ENCODE measurements at regions not wholly inside any gene's neighbourhood (a gene's known extent, or its start where the extent isn't known, plus 50 kb on each side); places are given as distances from the start of the nearest gene placed in this dataset.

DNA sequence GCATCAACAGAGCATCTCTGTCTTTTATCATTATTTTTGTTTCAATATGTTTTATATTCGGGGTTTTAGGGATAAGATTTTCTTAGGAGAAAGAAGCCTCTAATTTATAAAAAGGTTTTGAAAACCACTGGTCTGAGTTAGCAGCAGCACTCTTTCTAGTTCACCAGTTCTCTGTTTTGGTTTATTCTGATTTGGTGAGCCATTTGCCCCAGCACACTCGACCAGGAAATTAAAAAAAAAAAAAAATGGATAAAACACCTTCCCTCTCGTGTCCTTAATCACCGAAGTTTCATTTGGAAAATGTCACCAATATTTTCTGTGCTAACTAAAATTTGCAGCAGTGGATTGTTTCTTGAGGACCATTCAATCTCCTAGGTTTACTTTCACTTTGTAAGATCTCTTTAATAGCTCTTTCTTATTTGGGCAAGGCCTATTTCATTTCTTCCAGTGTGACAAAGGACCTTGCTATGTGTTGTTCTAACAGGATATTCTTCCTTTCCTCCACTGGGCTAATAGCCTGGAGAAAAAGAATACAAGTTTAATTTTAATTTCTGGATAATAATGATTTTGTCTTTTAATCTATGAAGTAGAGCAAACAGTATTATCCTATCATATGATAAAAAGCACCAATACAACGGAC, 57.8 kb upstream of the ANXA1 start (continued):
- TF ChIP-seq, protein P1, sequence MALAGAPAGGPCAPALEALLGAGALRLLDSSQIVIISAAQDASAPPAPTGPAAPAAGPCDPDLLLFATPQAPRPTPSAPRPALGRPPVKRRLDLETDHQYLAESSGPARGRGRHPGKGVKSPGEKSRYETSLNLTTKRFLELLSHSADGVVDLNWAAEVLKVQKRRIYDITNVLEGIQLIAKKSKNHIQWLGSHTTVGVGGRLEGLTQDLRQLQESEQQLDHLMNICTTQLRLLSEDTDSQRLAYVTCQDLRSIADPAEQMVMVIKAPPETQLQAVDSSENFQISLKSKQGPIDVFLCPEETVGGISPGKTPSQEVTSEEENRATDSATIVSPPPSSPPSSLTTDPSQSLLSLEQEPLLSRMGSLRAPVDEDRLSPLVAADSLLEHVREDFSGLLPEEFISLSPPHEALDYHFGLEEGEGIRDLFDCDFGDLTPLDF (CRISPR knock-in tag; IDR thresholded peaks at IDR 0.05) = no peak
- no peak for TF ChIP-seq FOXP1 (CRISPR knock-in tag; IDR thresholded peaks at IDR 0.05; ENCODE audit: borderline replicate concordance)
- TF ChIP-seq, protein P2, sequence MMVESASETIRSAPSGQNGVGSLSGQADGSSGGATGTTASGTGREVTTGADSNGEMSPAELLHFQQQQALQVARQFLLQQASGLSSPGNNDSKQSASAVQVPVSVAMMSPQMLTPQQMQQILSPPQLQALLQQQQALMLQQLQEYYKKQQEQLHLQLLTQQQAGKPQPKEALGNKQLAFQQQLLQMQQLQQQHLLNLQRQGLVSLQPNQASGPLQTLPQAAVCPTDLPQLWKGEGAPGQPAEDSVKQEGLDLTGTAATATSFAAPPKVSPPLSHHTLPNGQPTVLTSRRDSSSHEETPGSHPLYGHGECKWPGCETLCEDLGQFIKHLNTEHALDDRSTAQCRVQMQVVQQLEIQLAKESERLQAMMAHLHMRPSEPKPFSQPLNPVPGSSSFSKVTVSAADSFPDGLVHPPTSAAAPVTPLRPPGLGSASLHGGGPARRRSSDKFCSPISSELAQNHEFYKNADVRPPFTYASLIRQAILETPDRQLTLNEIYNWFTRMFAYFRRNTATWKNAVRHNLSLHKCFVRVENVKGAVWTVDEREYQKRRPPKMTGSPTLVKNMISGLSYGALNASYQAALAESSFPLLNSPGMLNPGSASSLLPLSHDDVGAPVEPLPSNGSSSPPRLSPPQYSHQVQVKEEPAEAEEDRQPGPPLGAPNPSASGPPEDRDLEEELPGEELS (CRISPR knock-in tag; IDR thresholded peaks at IDR 0.05) = no peak
- TF ChIP-seq, protein P3, sequence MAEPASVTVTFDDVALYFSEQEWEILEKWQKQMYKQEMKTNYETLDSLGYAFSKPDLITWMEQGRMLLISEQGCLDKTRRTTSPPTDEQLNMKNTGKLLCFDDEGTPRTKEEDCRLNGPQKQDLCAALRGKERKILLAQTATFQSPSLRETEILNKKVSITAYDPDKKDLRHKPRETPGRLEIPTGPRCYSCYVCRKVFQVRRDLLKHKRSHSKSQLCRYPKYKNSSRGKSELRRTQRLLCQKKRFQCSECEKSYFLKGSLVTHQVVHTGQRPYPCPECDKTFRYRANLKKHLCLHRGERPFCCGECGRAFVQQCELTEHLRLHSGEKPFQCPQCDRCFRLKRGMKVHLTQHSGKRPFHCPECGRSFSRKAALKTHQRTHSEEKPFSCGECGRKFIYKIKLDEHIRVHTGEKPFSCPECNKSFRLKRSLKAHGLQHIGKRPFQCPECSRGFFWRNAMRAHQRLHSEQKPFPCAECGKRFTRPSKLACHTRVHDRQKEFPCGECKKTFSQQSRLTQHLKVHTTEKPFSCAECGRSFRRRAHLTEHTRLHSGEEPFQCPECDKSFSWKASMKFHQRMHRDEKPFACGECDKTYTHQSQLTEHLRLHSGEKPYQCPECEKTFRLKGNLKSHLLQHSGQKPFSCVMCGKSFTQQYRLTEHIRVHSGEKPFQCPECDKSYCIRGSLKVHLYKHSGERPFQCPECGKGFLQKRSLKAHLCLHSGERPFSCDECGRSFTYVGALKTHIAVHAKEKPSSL (CRISPR knock-in tag; conservative IDR thresholded peaks at IDR 0.05) = no peak
- TF ChIP-seq, protein P4, sequence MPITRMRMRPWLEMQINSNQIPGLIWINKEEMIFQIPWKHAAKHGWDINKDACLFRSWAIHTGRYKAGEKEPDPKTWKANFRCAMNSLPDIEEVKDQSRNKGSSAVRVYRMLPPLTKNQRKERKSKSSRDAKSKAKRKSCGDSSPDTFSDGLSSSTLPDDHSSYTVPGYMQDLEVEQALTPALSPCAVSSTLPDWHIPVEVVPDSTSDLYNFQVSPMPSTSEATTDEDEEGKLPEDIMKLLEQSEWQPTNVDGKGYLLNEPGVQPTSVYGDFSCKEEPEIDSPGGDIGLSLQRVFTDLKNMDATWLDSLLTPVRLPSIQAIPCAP (CRISPR knock-in tag; IDR thresholded peaks at IDR 0.05) = no peak

DNA sequence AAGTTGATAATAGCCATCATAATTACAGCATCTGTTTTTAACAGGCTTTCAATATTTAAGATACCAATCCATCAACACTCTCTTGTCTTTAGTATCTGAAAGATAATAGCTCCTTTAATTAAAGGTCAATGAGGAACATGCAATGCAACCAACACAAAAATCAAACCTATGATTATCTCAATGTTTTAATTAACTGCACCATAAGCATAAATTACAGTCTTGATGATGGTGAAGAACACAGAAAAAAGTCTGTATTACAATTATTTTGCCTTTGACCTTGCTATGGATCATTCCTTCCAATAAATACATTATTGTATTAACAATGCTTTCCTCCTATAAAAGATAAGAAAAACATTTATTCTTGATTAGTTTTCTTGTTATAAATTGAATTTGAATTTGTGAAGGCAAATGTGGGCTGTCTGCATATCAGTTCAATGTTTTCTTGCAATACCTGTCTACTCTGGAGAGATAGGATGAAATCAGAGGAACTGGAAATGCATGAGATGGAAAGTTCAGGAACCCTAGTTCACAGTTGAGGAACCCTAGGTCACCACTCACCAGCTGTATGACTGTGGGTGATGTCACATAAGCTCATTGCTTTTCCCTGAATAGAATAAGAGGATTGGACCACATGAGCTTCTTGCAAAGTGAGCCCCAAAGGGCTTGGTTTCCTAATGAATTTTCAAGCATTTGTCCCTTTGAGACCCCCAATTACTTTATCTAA, 58.5 kb upstream of the ANXA1 start:
- POLR2A ChIA-PET = no interaction called here
- CTCF ChIA-PET = interaction anchor here (0.7 to 1.3 kb wide), 2 partner anchors 14 to 236 kb away, joined by 3 to 8 read pairs; no protein-coding TSS in a partner anchor
- TF ChIP-seq EMX1 (CRISPR knock-in tag; IDR thresholded peaks at IDR 0.05) (no peak), FOXK1 (CRISPR knock-in tag; IDR thresholded peaks at IDR 0.05) (no peak), GRHL2 (CRISPR knock-in tag; IDR thresholded peaks at IDR 0.05; ENCODE audit: insufficient replicate concordance, severe bottlenecking) (no peak), TEAD4 (CRISPR knock-in tag; IDR thresholded peaks at IDR 0.05) (no peak), ZNF423 (CRISPR knock-in tag; IDR thresholded peaks at IDR 0.05) (no peak), CREM (CRISPR knock-in tag; IDR thresholded peaks at IDR 0.05) (no peak), GTF2I (CRISPR knock-in tag; conservative IDR thresholded peaks at IDR 0.05) (no peak), SOX15 (CRISPR knock-in tag; IDR thresholded peaks at IDR 0.05) (no peak), ZNF138 (CRISPR knock-in tag; conservative IDR thresholded peaks at IDR 0.05) (no peak), ZNF263 (CRISPR knock-in tag; IDR thresholded peaks at IDR 0.05; ENCODE audit: low read depth) (no peak), TP53 (CRISPR knock-in tag; IDR thresholded peaks at IDR 0.05) (no peak)
- TF ChIP-seq, protein P5, sequence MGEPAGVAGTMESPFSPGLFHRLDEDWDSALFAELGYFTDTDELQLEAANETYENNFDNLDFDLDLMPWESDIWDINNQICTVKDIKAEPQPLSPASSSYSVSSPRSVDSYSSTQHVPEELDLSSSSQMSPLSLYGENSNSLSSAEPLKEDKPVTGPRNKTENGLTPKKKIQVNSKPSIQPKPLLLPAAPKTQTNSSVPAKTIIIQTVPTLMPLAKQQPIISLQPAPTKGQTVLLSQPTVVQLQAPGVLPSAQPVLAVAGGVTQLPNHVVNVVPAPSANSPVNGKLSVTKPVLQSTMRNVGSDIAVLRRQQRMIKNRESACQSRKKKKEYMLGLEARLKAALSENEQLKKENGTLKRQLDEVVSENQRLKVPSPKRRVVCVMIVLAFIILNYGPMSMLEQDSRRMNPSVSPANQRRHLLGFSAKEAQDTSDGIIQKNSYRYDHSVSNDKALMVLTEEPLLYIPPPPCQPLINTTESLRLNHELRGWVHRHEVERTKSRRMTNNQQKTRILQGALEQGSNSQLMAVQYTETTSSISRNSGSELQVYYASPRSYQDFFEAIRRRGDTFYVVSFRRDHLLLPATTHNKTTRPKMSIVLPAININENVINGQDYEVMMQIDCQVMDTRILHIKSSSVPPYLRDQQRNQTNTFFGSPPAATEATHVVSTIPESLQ (CRISPR knock-in tag; IDR thresholded peaks at IDR 0.05) = no peak
- TF ChIP-seq, protein P6, sequence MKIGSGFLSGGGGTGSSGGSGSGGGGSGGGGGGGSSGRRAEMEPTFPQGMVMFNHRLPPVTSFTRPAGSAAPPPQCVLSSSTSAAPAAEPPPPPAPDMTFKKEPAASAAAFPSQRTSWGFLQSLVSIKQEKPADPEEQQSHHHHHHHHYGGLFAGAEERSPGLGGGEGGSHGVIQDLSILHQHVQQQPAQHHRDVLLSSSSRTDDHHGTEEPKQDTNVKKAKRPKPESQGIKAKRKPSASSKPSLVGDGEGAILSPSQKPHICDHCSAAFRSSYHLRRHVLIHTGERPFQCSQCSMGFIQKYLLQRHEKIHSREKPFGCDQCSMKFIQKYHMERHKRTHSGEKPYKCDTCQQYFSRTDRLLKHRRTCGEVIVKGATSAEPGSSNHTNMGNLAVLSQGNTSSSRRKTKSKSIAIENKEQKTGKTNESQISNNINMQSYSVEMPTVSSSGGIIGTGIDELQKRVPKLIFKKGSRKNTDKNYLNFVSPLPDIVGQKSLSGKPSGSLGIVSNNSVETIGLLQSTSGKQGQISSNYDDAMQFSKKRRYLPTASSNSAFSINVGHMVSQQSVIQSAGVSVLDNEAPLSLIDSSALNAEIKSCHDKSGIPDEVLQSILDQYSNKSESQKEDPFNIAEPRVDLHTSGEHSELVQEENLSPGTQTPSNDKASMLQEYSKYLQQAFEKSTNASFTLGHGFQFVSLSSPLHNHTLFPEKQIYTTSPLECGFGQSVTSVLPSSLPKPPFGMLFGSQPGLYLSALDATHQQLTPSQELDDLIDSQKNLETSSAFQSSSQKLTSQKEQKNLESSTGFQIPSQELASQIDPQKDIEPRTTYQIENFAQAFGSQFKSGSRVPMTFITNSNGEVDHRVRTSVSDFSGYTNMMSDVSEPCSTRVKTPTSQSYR (CRISPR knock-in tag; IDR thresholded peaks at IDR 0.05) = no peak
- TF ChIP-seq, protein P7, sequence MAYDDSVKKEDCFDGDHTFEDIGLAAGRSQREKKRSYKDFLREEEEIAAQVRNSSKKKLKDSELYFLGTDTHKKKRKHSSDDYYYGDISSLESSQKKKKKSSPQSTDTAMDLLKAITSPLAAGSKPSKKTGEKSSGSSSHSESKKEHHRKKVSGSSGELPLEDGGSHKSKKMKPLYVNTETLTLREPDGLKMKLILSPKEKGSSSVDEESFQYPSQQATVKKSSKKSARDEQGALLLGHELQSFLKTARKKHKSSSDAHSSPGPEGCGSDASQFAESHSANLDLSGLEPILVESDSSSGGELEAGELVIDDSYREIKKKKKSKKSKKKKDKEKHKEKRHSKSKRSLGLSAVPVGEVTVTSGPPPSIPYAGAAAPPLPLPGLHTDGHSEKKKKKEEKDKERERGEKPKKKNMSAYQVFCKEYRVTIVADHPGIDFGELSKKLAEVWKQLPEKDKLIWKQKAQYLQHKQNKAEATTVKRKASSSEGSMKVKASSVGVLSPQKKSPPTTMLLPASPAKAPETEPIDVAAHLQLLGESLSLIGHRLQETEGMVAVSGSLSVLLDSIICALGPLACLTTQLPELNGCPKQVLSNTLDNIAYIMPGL (CRISPR knock-in tag; IDR thresholded peaks at IDR 0.05) = no peak

More for the DNA sequence above, 58.5 kb upstream of the ANXA1 start:
- ATAC-seq (no peak), DNase-seq (ENCODE audit: low spot score) (no peak)
- Mint-ChIP-seq H3K27me3 (ENCODE audit: low read depth) (no peaks in the 10 kb centered on the region), H3K36me3 (no peaks in the 10 kb centered on the region), H3K4me1 (peaks cover 6% of the 10 kb centered on the region; the same call in 1 of the 2 replicates), H3K27ac (no peak overlapping the region), H3K9me3 (no peaks in the 10 kb centered on the region), H3K4me3 (no peak overlapping the region)

Measured in WTC11 (cell line).